MM.1S (cell line): ENCODE measurements at regions not wholly inside any gene's neighbourhood (a gene's known extent, or its start where the extent isn't known, plus 50 kb on each side); places are given as distances from the start of the nearest gene placed in this dataset.
A peak's percentile ranks its signal among the peaks of the same experiment; 100 is the strongest.
"Not testable (repeated sequence)": the region's sequence is repeated elsewhere in the genome, so short reads cannot be mapped to it uniquely, and the experiment has no call there.

Experiments
- DNase-seq: peaks from one replicate; pipeline ENCODE4 v3.0.0-alpha.2; 2015
- H2AFZ ChIP-seq: fragments of 300-600 bp; sonication (generic); 2 replicates; pipeline ENCODE4 v1.6.0; 2016; ENCODE audit warnings: antibody characterized with exemption, low read length
- H3F3A ChIP-seq: fragments of 300-600 bp; sonication (generic); 2 replicates; pipeline ENCODE4 v1.6.1; 2016; ENCODE audit warnings: mild to moderate bottlenecking, antibody characterized with exemption, low read length, moderate library complexity, mixed read lengths; ENCODE audit not compliant: insufficient read depth
- H3K27ac ChIP-seq: fragments of 300-600 bp; sonication (generic); 2 replicates; pipeline ENCODE4 v1.5.1; 2016; ENCODE audit warnings: mild to moderate bottlenecking, low read length
- H3K27me3 ChIP-seq: fragments of 300-600 bp; sonication (generic); replicated peaks from 2 replicates; pipeline ENCODE4 v1.6.0; 2016; ENCODE audit warnings: low read length; ENCODE audit not compliant: insufficient read depth
- H3K36me3 ChIP-seq: fragments of 300-600 bp; sonication (generic); replicated peaks from 2 replicates; pipeline ENCODE4 v1.6.1; 2016; ENCODE audit warnings: mild to moderate bottlenecking, low read length, mixed read lengths; ENCODE audit not compliant: insufficient read depth
- H3K4me1 ChIP-seq: fragments of 300-600 bp; sonication (generic); 2 replicates; pipeline ENCODE4 v1.6.1; 2016; ENCODE audit warnings: low read length, mixed read lengths
- H3K4me2 ChIP-seq: fragments of 300-600 bp; sonication (generic); 2 replicates; pipeline ENCODE4 v1.6.0; 2016; ENCODE audit warnings: low read depth, low read length
- H3K4me3 ChIP-seq: fragments of 300-600 bp; sonication (generic); 2 replicates; pipeline ENCODE4 v1.5.1; 2016; ENCODE audit warnings: low read length, mixed read lengths
- H3K79me2 ChIP-seq: fragments of 300-600 bp; sonication (generic); 2 replicates; pipeline ENCODE4 v1.6.1; 2016; ENCODE audit warnings: mixed run types, low read length, mixed read lengths
- H3K9ac ChIP-seq: fragments of 300-600 bp; sonication (generic); 2 replicates; pipeline ENCODE4 v1.6.1; 2016; ENCODE audit warnings: low read length, mixed read lengths
- H3K9me2 ChIP-seq: fragments of 300-600 bp; sonication (generic); replicated peaks from 2 replicates; pipeline ENCODE4 v1.6.1; 2016; ENCODE audit warnings: mild to moderate bottlenecking, low read length, mixed read lengths; ENCODE audit not compliant: insufficient read depth
- H3K9me3 ChIP-seq: fragments of 300-600 bp; sonication (generic); replicated peaks from 2 replicates; pipeline ENCODE4 v1.6.1; 2016; ENCODE audit warnings: mild to moderate bottlenecking, low read length, mixed read lengths; ENCODE audit not compliant: insufficient read depth
- H4K20me1 ChIP-seq: fragments of 300-600 bp; sonication (generic); 2 replicates; pipeline ENCODE4 v1.6.1; 2016; ENCODE audit warnings: mild to moderate bottlenecking, low read length, moderate library complexity, mixed read lengths; ENCODE audit not compliant: insufficient read depth
- CTCF ChIP-seq: fragments of 300-600 bp; sonication (generic); IDR thresholded peaks from 2 replicates; pipeline ENCODE4 v1.5.1; 2016; ENCODE audit warnings: antibody characterized with exemption, low read length, mixed read lengths
- EZH2 ChIP-seq: fragments of 300-600 bp; sonication (generic); optimal IDR thresholded peaks from 2 replicates; pipeline ENCODE3; 2017; ENCODE audit warnings: low read depth, mild to moderate bottlenecking, antibody characterized with exemption, low read length, mixed read lengths
- EZH2phosphoT487 ChIP-seq: fragments of 300-600 bp; sonication (generic); IDR thresholded peaks from 2 replicates; pipeline ENCODE4 v1.6.1; 2018; ENCODE audit warnings: antibody characterized with exemption, low read length

- TF ChIP-seq EZH2 (no peak), EZH2phosphoT487 (no peak), CTCF (no peak)
- H3K9me3 ChIP-seq = no peaks in the 10 kb centered on the region
- no peaks in the 10 kb centered on the region for H4K20me1 ChIP-seq
- H3K4me2 ChIP-seq = peak overlapping the region; percentile 61; the same call in 1 of the 2 replicates
- H3K4me3 ChIP-seq = peak overlapping the region; percentile 8; the same call in 1 of the 2 replicates
- no peaks in the 10 kb centered on the region for H3F3A ChIP-seq
- H3K9me2 ChIP-seq = no peaks in the 10 kb centered on the region
- no peaks in the 10 kb centered on the region for H3K27me3 ChIP-seq
- no peak overlapping the region for H3K9ac ChIP-seq
- peak; percentile 59 for DNase-seq
- H3K27ac ChIP-seq = no peak overlapping the region
- H3K79me2 ChIP-seq = no peaks in the 10 kb centered on the region
- H3K4me1 ChIP-seq = peaks cover 20% of the 10 kb centered on the region
- H3K36me3 ChIP-seq = no peaks in the 10 kb centered on the region
- H2AFZ ChIP-seq = no peak overlapping the region
Measured at GRCh38 chr4:159027535-159027934, 75.3 kb upstream of the RAPGEF2 start.

- H3K79me2 ChIP-seq = no peaks in the 10 kb centered on the region
- TF ChIP-seq CTCF (no peak), EZH2 (no peak), EZH2phosphoT487 (no peak)
- peaks cover 20% of the 10 kb centered on the region for H3K4me1 ChIP-seq
- H3K9me3 ChIP-seq = no peaks in the 10 kb centered on the region
- no peaks in the 10 kb centered on the region for H4K20me1 ChIP-seq
- H3K27me3 ChIP-seq = no peaks in the 10 kb centered on the region
- H3K27ac ChIP-seq = no peak overlapping the region
- no peaks in the 10 kb centered on the region for H3F3A ChIP-seq
- H3K36me3 ChIP-seq = no peaks in the 10 kb centered on the region
- H3K4me2 ChIP-seq = no peak overlapping the region
- no peak overlapping the region for H3K4me3 ChIP-seq
- no peak for DNase-seq
- no peaks in the 10 kb centered on the region for H3K9me2 ChIP-seq
- H3K9ac ChIP-seq = no peak overlapping the region
- H2AFZ ChIP-seq = no peak overlapping the region
Measured at GRCh38 chr4:159029481-159029880, 73.4 kb upstream of the RAPGEF2 start.

- H3K79me2 ChIP-seq, H3K9me2 ChIP-seq, H3K4me2 ChIP-seq, H3K36me3 ChIP-seq, H3K9ac ChIP-seq, H3K9me3 ChIP-seq, H3K27ac ChIP-seq, H3K4me3 ChIP-seq, H4K20me1 ChIP-seq, DNase-seq, H2AFZ ChIP-seq, H3K27me3 ChIP-seq, H3F3A ChIP-seq: not testable (repeated sequence)
- H3K4me1 ChIP-seq = peaks cover 20% of the 10 kb centered on the region
Measured at GRCh38 chr4:159030297-159030696, 72.6 kb upstream of the RAPGEF2 start.

GRCh38 chr4:159035570-159035969 lies 67.3 kb upstream of the RAPGEF2 start:
- H3K27ac ChIP-seq = no peak overlapping the region

More at GRCh38 chr4:159035570-159035969, 67.3 kb upstream of the RAPGEF2 start:
- no peaks in the 10 kb centered on the region for H3K27me3 ChIP-seq
- no peaks in the 10 kb centered on the region for H3K9me3 ChIP-seq
- H3K4me2 ChIP-seq = no peak overlapping the region
- H3K9me2 ChIP-seq = no peaks in the 10 kb centered on the region
- no peaks in the 10 kb centered on the region for H3K36me3 ChIP-seq
- no peaks in the 10 kb centered on the region for H3F3A ChIP-seq
- no peak overlapping the region for H3K9ac ChIP-seq
- H3K4me3 ChIP-seq = no peak overlapping the region
- peak; percentile 27 for DNase-seq
- H3K79me2 ChIP-seq = no peaks in the 10 kb centered on the region
- H3K4me1 ChIP-seq = no peaks in the 10 kb centered on the region
- H2AFZ ChIP-seq = no peak overlapping the region
- no peaks in the 10 kb centered on the region for H4K20me1 ChIP-seq
- no peak for TF ChIP-seq EZH2phosphoT487
- TF ChIP-seq CTCF = no peak
- no peak for TF ChIP-seq EZH2
